ENCODE measurements at regions not wholly inside any gene's neighbourhood (a gene's known extent, or its start where the extent isn't known, plus 50 kb on each side); places are given as distances from the start of the nearest gene placed in this dataset.

DNA sequence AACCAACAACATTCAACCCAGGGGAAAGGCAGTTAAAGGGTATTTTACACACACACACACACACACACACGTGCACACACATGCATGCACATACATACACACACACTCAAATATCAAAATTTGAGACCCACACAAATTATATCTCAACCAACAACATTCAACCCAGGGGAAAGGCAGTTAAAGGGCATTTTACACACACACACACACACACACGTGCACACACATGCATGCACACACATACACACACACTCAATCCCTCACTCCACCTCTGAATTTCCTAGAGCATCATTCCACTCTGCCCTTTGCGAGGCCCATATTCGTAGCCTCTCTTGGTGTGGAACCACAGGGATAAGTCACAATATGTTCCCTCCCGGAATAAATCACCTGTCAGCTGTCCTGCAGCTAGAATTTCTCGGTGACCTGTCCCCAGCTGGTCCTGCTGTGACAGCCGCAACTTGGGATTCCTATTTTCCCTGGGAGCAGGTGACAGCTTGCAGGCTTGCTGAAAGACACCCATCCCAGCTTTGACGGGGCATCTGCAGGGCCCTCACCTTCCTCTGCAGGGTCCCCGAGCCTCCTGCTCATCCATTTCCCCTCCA is 122.7 kb downstream of the PSMG1 start:
- no peaks in the 10 kb centered on the region for H3K9me3 ChIP-seq (ENCODE audit: control insufficient read depth in 4 of 4, low read length in 3 of 4)
- no peak overlapping the region for H3K27ac ChIP-seq (ENCODE audit: low read depth in 1 of 2, low read length in 2 of 2)
- WGBS = 94% methylated on average over 9 of the region's 9 CpGs
- no peaks in the 10 kb centered on the region for H3K4me1 ChIP-seq (ENCODE audit: control insufficient read depth in 4 of 4, insufficient read depth in 4 of 4, low read length in 3 of 4)
- H3K9ac ChIP-seq (ENCODE audit: low read depth in 1 of 2, low read length in 2 of 2) = no peak overlapping the region
- H3K27me3 ChIP-seq (ENCODE audit: control insufficient read depth in 4 of 4, insufficient read depth in 4 of 4, low read length in 3 of 4) = no peaks in the 10 kb centered on the region
- DNase-seq (ENCODE audit: low spot score) = no peak
- no peak for TF ChIP-seq GABPA (IDR thresholded peaks at IDR 0.05 in 1 of 2, conservative IDR thresholded peaks at IDR 0.05 in 1 of 2)
- TF ChIP-seq JUND (IDR thresholded peaks at IDR 0.05) = no peak
- no peak overlapping the region for H3K4me3 ChIP-seq (ENCODE audit: low read depth in 1 of 3, low read length in 3 of 3)
- no peaks in the 10 kb centered on the region for H3K36me3 ChIP-seq (ENCODE audit: control insufficient read depth in 4 of 4, insufficient read depth in 3 of 4, low read depth in 1 of 4, low read length in 3 of 4)

DNA sequence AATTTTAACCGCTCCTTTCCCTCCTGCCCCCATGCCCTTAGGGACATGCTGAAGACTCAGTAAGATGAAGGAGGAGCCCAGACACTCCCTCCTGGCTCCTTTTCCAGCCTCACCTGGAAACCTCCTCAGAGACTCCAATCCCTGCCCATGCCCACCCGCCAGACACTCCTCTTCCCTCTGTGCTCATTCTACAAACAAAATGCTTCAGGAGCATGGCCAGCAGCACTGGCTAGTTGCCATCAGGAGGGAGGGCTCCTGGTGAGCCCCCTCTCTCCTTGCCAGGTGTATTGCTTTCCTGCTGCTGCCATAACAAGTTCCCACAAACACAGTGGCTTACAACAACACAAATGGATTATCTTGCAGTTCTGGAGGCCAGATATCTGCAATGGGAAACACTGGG is 126.1 kb downstream of the PSMG1 start:
- Histone ChIP-seq H3K36me3 (ENCODE audit: control insufficient read depth in 4 of 4, insufficient read depth in 3 of 4, low read depth in 1 of 4, low read length in 3 of 4) (no peaks in the 10 kb centered on the region), H3K9me3 (ENCODE audit: control insufficient read depth in 4 of 4, low read length in 3 of 4) (no peaks in the 10 kb centered on the region), H3K4me1 (ENCODE audit: control insufficient read depth in 4 of 4, insufficient read depth in 4 of 4, low read length in 3 of 4) (no peaks in the 10 kb centered on the region), H3K27ac (ENCODE audit: low read depth in 1 of 2, low read length in 2 of 2) (no peak overlapping the region), H3K9ac (ENCODE audit: low read depth in 1 of 2, low read length in 2 of 2) (no peak overlapping the region), H3K4me3 (ENCODE audit: low read depth in 1 of 3, low read length in 3 of 3) (no peak overlapping the region), H3K27me3 (ENCODE audit: control insufficient read depth in 4 of 4, insufficient read depth in 4 of 4, low read length in 3 of 4) (no peaks in the 10 kb centered on the region)
- no peak for DNase-seq (ENCODE audit: low spot score)
- TF ChIP-seq EGR1 (IDR thresholded peaks at IDR 0.05; ENCODE audit: low read depth in 2 of 2) = no peak
- no peak for TF ChIP-seq FOXA1 (IDR thresholded peaks at IDR 0.05)
- no peak for TF ChIP-seq HNF4G (IDR thresholded peaks at IDR 0.05)
- TF ChIP-seq, protein P1, sequence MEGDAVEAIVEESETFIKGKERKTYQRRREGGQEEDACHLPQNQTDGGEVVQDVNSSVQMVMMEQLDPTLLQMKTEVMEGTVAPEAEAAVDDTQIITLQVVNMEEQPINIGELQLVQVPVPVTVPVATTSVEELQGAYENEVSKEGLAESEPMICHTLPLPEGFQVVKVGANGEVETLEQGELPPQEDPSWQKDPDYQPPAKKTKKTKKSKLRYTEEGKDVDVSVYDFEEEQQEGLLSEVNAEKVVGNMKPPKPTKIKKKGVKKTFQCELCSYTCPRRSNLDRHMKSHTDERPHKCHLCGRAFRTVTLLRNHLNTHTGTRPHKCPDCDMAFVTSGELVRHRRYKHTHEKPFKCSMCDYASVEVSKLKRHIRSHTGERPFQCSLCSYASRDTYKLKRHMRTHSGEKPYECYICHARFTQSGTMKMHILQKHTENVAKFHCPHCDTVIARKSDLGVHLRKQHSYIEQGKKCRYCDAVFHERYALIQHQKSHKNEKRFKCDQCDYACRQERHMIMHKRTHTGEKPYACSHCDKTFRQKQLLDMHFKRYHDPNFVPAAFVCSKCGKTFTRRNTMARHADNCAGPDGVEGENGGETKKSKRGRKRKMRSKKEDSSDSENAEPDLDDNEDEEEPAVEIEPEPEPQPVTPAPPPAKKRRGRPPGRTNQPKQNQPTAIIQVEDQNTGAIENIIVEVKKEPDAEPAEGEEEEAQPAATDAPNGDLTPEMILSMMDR (IDR thresholded peaks at IDR 0.05; ENCODE audit: low read depth, low read length, missing input control) = no peak
- TF ChIP-seq, protein P2, sequence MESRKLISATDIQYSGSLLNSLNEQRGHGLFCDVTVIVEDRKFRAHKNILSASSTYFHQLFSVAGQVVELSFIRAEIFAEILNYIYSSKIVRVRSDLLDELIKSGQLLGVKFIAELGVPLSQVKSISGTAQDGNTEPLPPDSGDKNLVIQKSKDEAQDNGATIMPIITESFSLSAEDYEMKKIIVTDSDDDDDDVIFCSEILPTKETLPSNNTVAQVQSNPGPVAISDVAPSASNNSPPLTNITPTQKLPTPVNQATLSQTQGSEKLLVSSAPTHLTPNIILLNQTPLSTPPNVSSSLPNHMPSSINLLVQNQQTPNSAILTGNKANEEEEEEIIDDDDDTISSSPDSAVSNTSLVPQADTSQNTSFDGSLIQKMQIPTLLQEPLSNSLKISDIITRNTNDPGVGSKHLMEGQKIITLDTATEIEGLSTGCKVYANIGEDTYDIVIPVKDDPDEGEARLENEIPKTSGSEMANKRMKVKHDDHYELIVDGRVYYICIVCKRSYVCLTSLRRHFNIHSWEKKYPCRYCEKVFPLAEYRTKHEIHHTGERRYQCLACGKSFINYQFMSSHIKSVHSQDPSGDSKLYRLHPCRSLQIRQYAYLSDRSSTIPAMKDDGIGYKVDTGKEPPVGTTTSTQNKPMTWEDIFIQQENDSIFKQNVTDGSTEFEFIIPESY (IDR thresholded peaks at IDR 0.05) = no peak
- TF ChIP-seq SP1 (IDR thresholded peaks at IDR 0.05) = no peak
- TF ChIP-seq GABPA (IDR thresholded peaks at IDR 0.05 in 1 of 2, conservative IDR thresholded peaks at IDR 0.05 in 1 of 2) = no peak
- TF ChIP-seq HNF4A (conservative IDR thresholded peaks at IDR 0.05) = no peak
- no peak for TF ChIP-seq FOXA2 (IDR thresholded peaks at IDR 0.05)
- TF ChIP-seq, protein P3, sequence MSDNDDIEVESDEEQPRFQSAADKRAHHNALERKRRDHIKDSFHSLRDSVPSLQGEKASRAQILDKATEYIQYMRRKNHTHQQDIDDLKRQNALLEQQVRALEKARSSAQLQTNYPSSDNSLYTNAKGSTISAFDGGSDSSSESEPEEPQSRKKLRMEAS (IDR thresholded peaks at IDR 0.05) = no peak
- TF ChIP-seq NR2F2 (IDR thresholded peaks at IDR 0.05) = no peak
- TF ChIP-seq, protein P4, sequence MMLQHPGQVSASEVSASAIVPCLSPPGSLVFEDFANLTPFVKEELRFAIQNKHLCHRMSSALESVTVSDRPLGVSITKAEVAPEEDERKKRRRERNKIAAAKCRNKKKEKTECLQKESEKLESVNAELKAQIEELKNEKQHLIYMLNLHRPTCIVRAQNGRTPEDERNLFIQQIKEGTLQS (IDR thresholded peaks at IDR 0.05) = no peak
- no peak for TF ChIP-seq JUND (IDR thresholded peaks at IDR 0.05)
- no peak for TF ChIP-seq YY1 (IDR thresholded peaks at IDR 0.05)
- TF ChIP-seq RAD21 (IDR thresholded peaks at IDR 0.05) = no peak
- TF ChIP-seq, protein P5, sequence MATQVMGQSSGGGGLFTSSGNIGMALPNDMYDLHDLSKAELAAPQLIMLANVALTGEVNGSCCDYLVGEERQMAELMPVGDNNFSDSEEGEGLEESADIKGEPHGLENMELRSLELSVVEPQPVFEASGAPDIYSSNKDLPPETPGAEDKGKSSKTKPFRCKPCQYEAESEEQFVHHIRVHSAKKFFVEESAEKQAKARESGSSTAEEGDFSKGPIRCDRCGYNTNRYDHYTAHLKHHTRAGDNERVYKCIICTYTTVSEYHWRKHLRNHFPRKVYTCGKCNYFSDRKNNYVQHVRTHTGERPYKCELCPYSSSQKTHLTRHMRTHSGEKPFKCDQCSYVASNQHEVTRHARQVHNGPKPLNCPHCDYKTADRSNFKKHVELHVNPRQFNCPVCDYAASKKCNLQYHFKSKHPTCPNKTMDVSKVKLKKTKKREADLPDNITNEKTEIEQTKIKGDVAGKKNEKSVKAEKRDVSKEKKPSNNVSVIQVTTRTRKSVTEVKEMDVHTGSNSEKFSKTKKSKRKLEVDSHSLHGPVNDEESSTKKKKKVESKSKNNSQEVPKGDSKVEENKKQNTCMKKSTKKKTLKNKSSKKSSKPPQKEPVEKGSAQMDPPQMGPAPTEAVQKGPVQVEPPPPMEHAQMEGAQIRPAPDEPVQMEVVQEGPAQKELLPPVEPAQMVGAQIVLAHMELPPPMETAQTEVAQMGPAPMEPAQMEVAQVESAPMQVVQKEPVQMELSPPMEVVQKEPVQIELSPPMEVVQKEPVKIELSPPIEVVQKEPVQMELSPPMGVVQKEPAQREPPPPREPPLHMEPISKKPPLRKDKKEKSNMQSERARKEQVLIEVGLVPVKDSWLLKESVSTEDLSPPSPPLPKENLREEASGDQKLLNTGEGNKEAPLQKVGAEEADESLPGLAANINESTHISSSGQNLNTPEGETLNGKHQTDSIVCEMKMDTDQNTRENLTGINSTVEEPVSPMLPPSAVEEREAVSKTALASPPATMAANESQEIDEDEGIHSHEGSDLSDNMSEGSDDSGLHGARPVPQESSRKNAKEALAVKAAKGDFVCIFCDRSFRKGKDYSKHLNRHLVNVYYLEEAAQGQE (IDR thresholded peaks at IDR 0.05) = no peak
- no peak for TF ChIP-seq TAF1 (conservative IDR thresholded peaks at IDR 0.05)
- TF ChIP-seq RXRA (IDR thresholded peaks at IDR 0.05) = no peak
- WGBS = 88% methylated on average over 2 of the region's 2 CpGs
